ENCODE measurements at regions not wholly inside any gene's neighbourhood (a gene's known extent, or its start where the extent isn't known, plus 50 kb on each side); places are given as distances from the start of the nearest gene placed in this dataset.

GRCh38 chr18:56291294-56291693, 347.1 kb downstream of the TXNL1 start (continued):
- TF ChIP-seq ZNF529 (tag by site-specific recombination; IDR thresholded peaks at IDR 0.05; ENCODE audit: insufficient replicate concordance) (no peak), ZNF530 (tag by site-specific recombination; IDR thresholded peaks at IDR 0.05; ENCODE audit: low read depth) (no peak), ZNF639 (tag by site-specific recombination; IDR thresholded peaks at IDR 0.05) (no peak), ZNF341 (tag by site-specific recombination; IDR thresholded peaks at IDR 0.05; ENCODE audit: low read depth) (no peak), ZNF501 (tag by site-specific recombination; IDR thresholded peaks at IDR 0.05) (no peak)

- TF ChIP-seq ZNF785 (tag by site-specific recombination; IDR thresholded peaks at IDR 0.05) (no peak), ZNF610 (tag by site-specific recombination; IDR thresholded peaks at IDR 0.05; ENCODE audit: borderline replicate concordance) (no peak), GFI1B (tag by site-specific recombination; IDR thresholded peaks at IDR 0.05) (no peak), SCRT2 (tag by site-specific recombination; IDR thresholded peaks at IDR 0.05) (no peak), ZIC2 (tag by site-specific recombination; IDR thresholded peaks at IDR 0.05) (no peak), GLI4 (tag by site-specific recombination; IDR thresholded peaks at IDR 0.05) (no peak), AEBP2 (tag by site-specific recombination; IDR thresholded peaks at IDR 0.05; ENCODE audit: borderline replicate concordance) (no peak), KLF9 (tag by site-specific recombination; IDR thresholded peaks at IDR 0.05; ENCODE audit: low read depth) (no peak), GLIS2 (tag by site-specific recombination; IDR thresholded peaks at IDR 0.05) (no peak), ZNF423 (tag by site-specific recombination; IDR thresholded peaks at IDR 0.05) (no peak), ZBTB49 (tag by site-specific recombination; IDR thresholded peaks at IDR 0.05; ENCODE audit: low read depth) (no peak), ZNF768 (tag by site-specific recombination; IDR thresholded peaks at IDR 0.05) (no peak), OSR2 (tag by site-specific recombination; IDR thresholded peaks at IDR 0.05) (no peak), BCL6B (tag by site-specific recombination; IDR thresholded peaks at IDR 0.05) (no peak)
- TF ChIP-seq, protein P1, sequence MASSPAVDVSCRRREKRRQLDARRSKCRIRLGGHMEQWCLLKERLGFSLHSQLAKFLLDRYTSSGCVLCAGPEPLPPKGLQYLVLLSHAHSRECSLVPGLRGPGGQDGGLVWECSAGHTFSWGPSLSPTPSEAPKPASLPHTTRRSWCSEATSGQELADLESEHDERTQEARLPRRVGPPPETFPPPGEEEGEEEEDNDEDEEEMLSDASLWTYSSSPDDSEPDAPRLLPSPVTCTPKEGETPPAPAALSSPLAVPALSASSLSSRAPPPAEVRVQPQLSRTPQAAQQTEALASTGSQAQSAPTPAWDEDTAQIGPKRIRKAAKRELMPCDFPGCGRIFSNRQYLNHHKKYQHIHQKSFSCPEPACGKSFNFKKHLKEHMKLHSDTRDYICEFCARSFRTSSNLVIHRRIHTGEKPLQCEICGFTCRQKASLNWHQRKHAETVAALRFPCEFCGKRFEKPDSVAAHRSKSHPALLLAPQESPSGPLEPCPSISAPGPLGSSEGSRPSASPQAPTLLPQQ (tag by site-specific recombination; IDR thresholded peaks at IDR 0.05): no peak
- H3K4me3 ChIP-seq (ENCODE audit: low read depth, low read length): no peak overlapping the region
- POLR2A ChIA-PET: no interaction called here
- CTCF ChIA-PET: interaction anchor here (0.6 to 1.1 kb wide), 2 partner anchors 11 to 28 kb away, joined by 3 read pairs; no protein-coding TSS in a partner anchor
- no peaks in the 10 kb centered on the region for H3K4me1 ChIP-seq (ENCODE audit: control insufficient read depth, insufficient read depth, low read length)
- no peaks in the 10 kb centered on the region for H3K36me3 ChIP-seq (ENCODE audit: control insufficient read depth in 2 of 2, insufficient read depth in 1 of 2, low read length in 2 of 2)
- no peaks in the 10 kb centered on the region for H3K9me3 ChIP-seq (ENCODE audit: control insufficient read depth, insufficient read depth, low read depth, low read length)
- H3K27ac ChIP-seq (ENCODE audit: extremely low read depth, low read depth, low read length): no peak overlapping the region
Observed at GRCh38 chr18:56289381-56289780, 349.0 kb downstream of the TXNL1 start.
